PFSK-1 (cell line): ENCODE measurements at regions not wholly inside any gene's neighbourhood (a gene's known extent, or its start where the extent isn't known, plus 50 kb on each side); places are given as distances from the start of the nearest gene placed in this dataset.

ENCODE experiments used
- POLR2AphosphoS5 ChIP-seq: IDR thresholded peaks from 2 replicates; pipeline ENCODE4 v1.6.1; 2012; ENCODE audit warnings: low read depth, mild to moderate bottlenecking, control low read depth, low read length, moderate library complexity
- SIN3A ChIP-seq: IDR thresholded peaks from 2 replicates; pipeline ENCODE4 v1.6.1; 2012; ENCODE audit warnings: mild to moderate bottlenecking, low read length, moderate library complexity, borderline replicate concordance; ENCODE audit not compliant: insufficient read depth
- TAF1 ChIP-seq: IDR thresholded peaks from 2 replicates; pipeline ENCODE4 v1.6.1; 2012; ENCODE audit warnings: low read length, control low read depth, borderline replicate concordance; ENCODE audit not compliant: insufficient read depth

DNA sequence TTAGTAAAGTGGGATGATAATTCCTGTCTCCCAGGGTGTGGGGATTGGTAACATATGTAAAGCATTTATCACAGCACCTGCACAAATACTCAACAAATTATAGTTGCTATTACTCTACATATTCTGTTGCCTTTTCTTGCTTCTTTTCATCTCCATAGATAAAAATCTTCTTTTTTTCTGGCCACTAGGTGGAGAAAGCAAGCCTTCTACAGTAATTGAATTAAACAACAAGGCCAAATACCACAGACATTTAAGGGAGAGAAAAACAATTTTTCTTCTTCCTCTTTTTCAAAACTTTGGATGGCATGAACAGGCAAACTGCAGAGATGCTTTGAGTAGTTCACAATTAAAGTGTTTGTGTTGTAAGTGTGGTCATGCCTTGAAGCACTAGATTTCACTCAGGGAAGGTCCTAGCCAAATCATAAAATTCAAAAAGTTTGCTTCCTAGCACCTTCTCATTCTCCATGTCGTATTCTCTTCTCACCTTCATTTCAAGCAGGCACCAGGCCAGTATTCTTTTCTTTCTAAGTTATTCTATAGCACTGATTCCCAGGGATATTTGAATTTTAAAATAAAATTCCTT is 493.4 kb upstream of the TGFBR2 start:
- no peak for TF ChIP-seq POLR2AphosphoS5
- no peak for TF ChIP-seq SIN3A
- no peak for TF ChIP-seq TAF1
